Naive thymus-derived CD4-positive, alpha-beta T cell (primary cell): ENCODE measurements at regions not wholly inside any gene's neighbourhood (a gene's known extent, or its start where the extent isn't known, plus 50 kb on each side); places are given as distances from the start of the nearest gene placed in this dataset.

Source experiments
- ATAC-seq: fragments of 150-1000 bp; cut with Tn5 transposase; 2 replicates; pipeline ENCODE4 v1.10.0; 2021; ENCODE audit warnings: mild to moderate bottlenecking, moderate library complexity
- CTCF ChIA-PET: fragments of 350-600 bp; sonication (Branson Sonifier 250); formaldehyde crosslinking; loops from one replicate; lab custom pipeline; 2021; ENCODE audit warnings: antibody characterized with exemption; lab: Charles Lee
- POLR2A ChIA-PET: fragments of 350-600 bp; sonication (Branson Sonifier 250); formaldehyde crosslinking; loops from one replicate; lab custom pipeline; 2021; ENCODE audit warnings: antibody characterized with exemption, inconsistent platforms; lab: Charles Lee
- DNase-seq, 9 donors: peaks; one replicate each; pipeline versions ENCODE4 v3.0.0 to v3.0.0-alpha.2; 2020 to 2022; ENCODE audit warnings: mixed read lengths in 1 of 9
- H3K27ac ChIP-seq: one replicate; pipeline ENCODE4 v1.7.0; 2013; ENCODE audit warnings: mild to moderate bottlenecking, low read depth, low read length, moderate library complexity
- H3K27me3 ChIP-seq, 2 donors: one replicate each; pipeline ENCODE4 v1.7.0; 2013; ENCODE audit warnings: low read length in 2 of 2, mild to moderate bottlenecking in 2 of 2, moderate library complexity in 2 of 2; ENCODE audit not compliant: control insufficient read depth in 2 of 2, insufficient read depth in 2 of 2
- H3K36me3 ChIP-seq, 3 experiments: 1 replicate in 2 of 3; 2 replicates in 1 of 3; pipeline ENCODE4 v1.7.0; 2013; ENCODE audit warnings: low read length in 3 of 3, mild to moderate bottlenecking in 3 of 3, moderate library complexity in 1 of 3; ENCODE audit not compliant: insufficient read depth in 3 of 3, control insufficient read depth in 2 of 3
- H3K4me1 ChIP-seq, 2 donors: one replicate each; pipeline ENCODE4 v1.7.0; 2013; ENCODE audit warnings: low read length in 2 of 2, mild to moderate bottlenecking in 2 of 2, moderate library complexity in 1 of 2; ENCODE audit not compliant: control insufficient read depth in 2 of 2, insufficient read depth in 2 of 2
- H3K4me3 ChIP-seq: 2 replicates; pipeline ENCODE4 v1.7.0; 2013; ENCODE audit warnings: mild to moderate bottlenecking, low read length
- H3K9me3 ChIP-seq, 3 experiments: 1 replicate in 2 of 3; 2 replicates in 1 of 3; pipeline ENCODE4 v1.7.0; 2013; ENCODE audit warnings: low read length in 3 of 3; ENCODE audit not compliant: control insufficient read depth in 2 of 3
- H3K27ac Mint-ChIP-seq, 9 donors: one replicate each; pipeline ENCODE4 v1.8.0; 2020 to 2022; ENCODE audit warnings: mixed read lengths in 9 of 9, mild to moderate bottlenecking in 8 of 9, moderate library complexity in 5 of 9, inconsistent platforms in 2 of 9
- H3K27me3 Mint-ChIP-seq, 5 donors: one replicate each; pipeline ENCODE4 v1.8.0; 2021 to 2022; ENCODE audit warnings: mixed read lengths in 5 of 5, mild to moderate bottlenecking in 1 of 5
- H3K36me3 Mint-ChIP-seq, 5 donors: one replicate each; pipeline ENCODE4 v1.8.0; 2020 to 2022; ENCODE audit warnings: mixed read lengths in 5 of 5, mild to moderate bottlenecking in 3 of 5, inconsistent platforms in 1 of 5
- H3K4me1 Mint-ChIP-seq, 7 donors: one replicate each; pipeline ENCODE4 v1.8.0; 2020 to 2022; ENCODE audit warnings: mixed read lengths in 7 of 7, mild to moderate bottlenecking in 3 of 7, inconsistent platforms in 1 of 7
- H3K4me3 Mint-ChIP-seq, 10 donors: one replicate each; pipeline ENCODE4 v1.8.0; 2020 to 2022; ENCODE audit warnings: mild to moderate bottlenecking in 10 of 10, mixed read lengths in 10 of 10, moderate library complexity in 6 of 10, inconsistent platforms in 2 of 10
- H3K9me3 Mint-ChIP-seq, 11 donors: one replicate each; pipeline ENCODE4 v1.8.0; 2020 to 2022; ENCODE audit warnings: mixed read lengths in 11 of 11, mild to moderate bottlenecking in 4 of 11, inconsistent platforms in 1 of 11, moderate library complexity in 1 of 11
- intact Hi-C, 2 donors: fragments of 100-400 bp; cut with micrococcal nuclease; formaldehyde crosslinking; loops; one replicate each; pipeline ENCODE4 v1.15.1; 2023

GRCh38 chr5:86765778-86766502 is 148.2 kb downstream of the COX7C start:
- Mint-ChIP-seq H3K36me3 (no peaks in the 10 kb centered on the region), H3K9me3 (peaks cover 0 to 15% (median 5%) of the 10 kb centered on the region in 11 donors), H3K4me3 (no peak overlapping the region), H3K27ac (no peak overlapping the region), H3K27me3 (peaks cover 0 to 12% (median 5%) of the 10 kb centered on the region in 5 donors), H3K4me1 (no peaks in the 10 kb centered on the region)
- intact Hi-C loops: no loop called here
- CTCF ChIA-PET: no interaction called here
- Histone ChIP-seq H3K4me1 (no peaks in the 10 kb centered on the region), H3K27ac (no peak overlapping the region), H3K9me3 (peaks cover 0 to 5% (median 0%) of the 10 kb centered on the region in 3 experiments), H3K4me3 (no peak overlapping the region), H3K27me3 (no peaks in the 10 kb centered on the region), H3K36me3 (no peaks in the 10 kb centered on the region)
- DNase-seq: no peak
- POLR2A ChIA-PET: no interaction called here
- ATAC-seq: no peak

GRCh38 chr5:86768699-86769202 is 151.0 kb downstream of the COX7C start:
- intact Hi-C loops: no loop called here
- Mint-ChIP-seq H3K4me3 (no peak overlapping the region), H3K4me1 (no peaks in the 10 kb centered on the region), H3K9me3 (peaks cover 0 to 22% (median 8%) of the 10 kb centered on the region in 11 donors), H3K27ac (no peak overlapping the region), H3K36me3 (no peaks in the 10 kb centered on the region), H3K27me3 (peaks cover 0 to 5% (median 5%) of the 10 kb centered on the region in 5 donors)
- ChIA-PET POLR2A (no interaction called here), CTCF (no interaction called here)
- Histone ChIP-seq H3K36me3 (no peaks in the 10 kb centered on the region), H3K27ac (no peak overlapping the region), H3K27me3 (no peaks in the 10 kb centered on the region), H3K4me3 (no peak overlapping the region), H3K4me1 (no peaks in the 10 kb centered on the region), H3K9me3 (peaks cover 0 to 5% (median 0%) of the 10 kb centered on the region in 3 experiments)
- ATAC-seq: no peak
- no peak for DNase-seq

GRCh38 chr5:86780018-86780417 is 162.3 kb downstream of the COX7C start:
- Mint-ChIP-seq H3K9me3 (peaks cover 0 to 16% (median 3%) of the 10 kb centered on the region in 11 donors), H3K36me3 (no peaks in the 10 kb centered on the region), H3K4me3 (no peak overlapping the region), H3K27ac (no peak overlapping the region), H3K4me1 (no peaks in the 10 kb centered on the region), H3K27me3 (peaks cover 0 to 20% (median 5%) of the 10 kb centered on the region in 5 donors)
- no peaks in the 10 kb centered on the region for H3K27me3 ChIP-seq
- ATAC-seq: no peak
- H3K4me3 ChIP-seq: no peak overlapping the region
- no peaks in the 10 kb centered on the region for H3K36me3 ChIP-seq
- no peaks in the 10 kb centered on the region for H3K4me1 ChIP-seq
- H3K9me3 ChIP-seq: no peaks in the 10 kb centered on the region
- ChIA-PET POLR2A (no interaction called here), CTCF (no interaction called here)
- DNase-seq: no peak
- intact Hi-C loops: no loop called here
- H3K27ac ChIP-seq: no peak overlapping the region

- no peaks in the 10 kb centered on the region for H3K4me1 ChIP-seq
- no peak overlapping the region for H3K27ac ChIP-seq
- H3K27me3 Mint-ChIP-seq: peaks cover 0 to 10% (median 2%) of the 10 kb centered on the region in 5 donors
- H3K27me3 ChIP-seq: no peaks in the 10 kb centered on the region
- DNase-seq (no peak), ATAC-seq (no peak)
- no peak overlapping the region for H3K4me3 Mint-ChIP-seq
- no peaks in the 10 kb centered on the region for H3K36me3 Mint-ChIP-seq
- CTCF ChIA-PET: no interaction called here
- H3K9me3 Mint-ChIP-seq: peaks cover 0 to 2% (median 0%) of the 10 kb centered on the region in 11 donors
- no peaks in the 10 kb centered on the region for H3K4me1 Mint-ChIP-seq
- no peaks in the 10 kb centered on the region for H3K36me3 ChIP-seq
- no peak overlapping the region for H3K4me3 ChIP-seq
- intact Hi-C loops: no loop called here
- POLR2A ChIA-PET: no interaction called here
- no peak overlapping the region for H3K27ac Mint-ChIP-seq
- no peaks in the 10 kb centered on the region for H3K9me3 ChIP-seq
These were observed 169.2 kb downstream of the COX7C start for GRCh38 chr5:86786955-86787354.

- no peaks in the 10 kb centered on the region for H3K36me3 ChIP-seq
- peaks cover 7 to 24% (median 17%) of the 10 kb centered on the region in 5 donors for H3K27me3 Mint-ChIP-seq
- H3K4me1 Mint-ChIP-seq: no peaks in the 10 kb centered on the region
- no peaks in the 10 kb centered on the region for H3K36me3 Mint-ChIP-seq
- H3K9me3 ChIP-seq: no peaks in the 10 kb centered on the region
- intact Hi-C loops: no loop called here
- H3K4me1 ChIP-seq: no peaks in the 10 kb centered on the region
- H3K4me3 ChIP-seq: no peak overlapping the region
- no peak overlapping the region for H3K27ac Mint-ChIP-seq
- ChIA-PET CTCF (no interaction called here), POLR2A (no interaction called here)
- DNase-seq (no peak), ATAC-seq (no peak)
- no peak overlapping the region for H3K4me3 Mint-ChIP-seq
- no peaks in the 10 kb centered on the region for H3K27me3 ChIP-seq
- no peak overlapping the region for H3K27ac ChIP-seq
- H3K9me3 Mint-ChIP-seq: no peaks in the 10 kb centered on the region
These were observed 177.9 kb downstream of the COX7C start for GRCh38 chr5:86795659-86796058.

GRCh38 chr5:86797677-86798076 is 179.9 kb downstream of the COX7C start:
- Mint-ChIP-seq H3K9me3 (no peaks in the 10 kb centered on the region), H3K4me3 (no peak overlapping the region), H3K4me1 (no peaks in the 10 kb centered on the region), H3K36me3 (no peaks in the 10 kb centered on the region), H3K27ac (no peak overlapping the region), H3K27me3 (peaks cover 7 to 24% (median 17%) of the 10 kb centered on the region in 5 donors)
- POLR2A ChIA-PET: no interaction called here
- Histone ChIP-seq H3K36me3 (no peaks in the 10 kb centered on the region), H3K9me3 (no peaks in the 10 kb centered on the region), H3K4me1 (no peaks in the 10 kb centered on the region), H3K27me3 (no peaks in the 10 kb centered on the region), H3K4me3 (no peak overlapping the region), H3K27ac (no peak overlapping the region)
- CTCF ChIA-PET: interaction anchor here (0.7 kb wide), 1 partner anchor 877 kb away, joined by 3 read pairs; no protein-coding TSS in a partner anchor
- ATAC-seq (no peak), DNase-seq (no peak)
- intact Hi-C loops: no loop called here

- Histone ChIP-seq H3K4me3 (no peak overlapping the region), H3K9me3 (no peaks in the 10 kb centered on the region), H3K36me3 (no peaks in the 10 kb centered on the region), H3K27me3 (no peaks in the 10 kb centered on the region), H3K4me1 (no peaks in the 10 kb centered on the region), H3K27ac (no peak overlapping the region)
- intact Hi-C loops: no loop called here
- ATAC-seq: no peak
- no peaks in the 10 kb centered on the region for H3K36me3 Mint-ChIP-seq
- no peak for DNase-seq
- POLR2A ChIA-PET: no interaction called here
- CTCF ChIA-PET: no interaction called here
- H3K9me3 Mint-ChIP-seq: peaks cover 0 to 11% (median 5%) of the 10 kb centered on the region in 11 donors
- H3K27me3 Mint-ChIP-seq: peaks cover 0 to 13% (median 8%) of the 10 kb centered on the region in 5 donors
- no peak overlapping the region for H3K4me3 Mint-ChIP-seq
- no peak overlapping the region for H3K27ac Mint-ChIP-seq
- H3K4me1 Mint-ChIP-seq: no peaks in the 10 kb centered on the region
These were observed 188.5 kb downstream of the COX7C start for GRCh38 chr5:86806206-86806605.
